Lung microvascular endothelial cell (primary cell): ENCODE measurements at regions not wholly inside any gene's neighbourhood (a gene's known extent, or its start where the extent isn't known, plus 50 kb on each side); places are given as distances from the start of the nearest gene placed in this dataset.

Experiments used
- DNase-seq, 2 donors: peaks; one replicate each; pipeline versions ENCODE4 v3.0.0 to v3.0.0-alpha.2; 2010; ENCODE audit warnings: low read depth in 2 of 2

DNA sequence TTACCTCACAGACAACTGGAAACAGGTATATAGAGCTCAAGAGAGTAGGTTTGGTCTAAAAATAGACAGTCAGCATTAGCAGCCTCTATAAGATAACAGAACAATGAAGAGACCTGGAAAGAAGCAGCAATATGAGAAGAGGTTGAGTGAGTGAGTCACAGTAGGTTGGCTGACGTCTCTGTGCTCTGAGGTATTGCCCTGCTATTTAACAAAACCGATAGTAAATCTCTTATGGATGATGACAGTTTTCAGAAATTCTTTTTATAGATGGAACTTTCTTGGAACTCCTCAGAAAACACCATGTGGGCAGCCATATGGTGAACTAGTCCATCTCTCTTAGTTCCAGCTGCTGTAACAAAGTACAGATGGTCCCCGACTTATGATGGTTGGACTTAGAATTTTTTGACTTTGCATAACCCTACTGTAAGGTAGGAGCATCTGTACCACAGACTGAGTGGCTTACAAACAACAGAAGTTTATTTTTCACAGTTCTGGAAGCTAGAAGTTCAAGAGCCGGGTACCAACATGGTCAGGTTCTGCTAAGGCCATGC is 123.5 kb downstream of the MBD2 start:
- DNase-seq = no peak

DNA sequence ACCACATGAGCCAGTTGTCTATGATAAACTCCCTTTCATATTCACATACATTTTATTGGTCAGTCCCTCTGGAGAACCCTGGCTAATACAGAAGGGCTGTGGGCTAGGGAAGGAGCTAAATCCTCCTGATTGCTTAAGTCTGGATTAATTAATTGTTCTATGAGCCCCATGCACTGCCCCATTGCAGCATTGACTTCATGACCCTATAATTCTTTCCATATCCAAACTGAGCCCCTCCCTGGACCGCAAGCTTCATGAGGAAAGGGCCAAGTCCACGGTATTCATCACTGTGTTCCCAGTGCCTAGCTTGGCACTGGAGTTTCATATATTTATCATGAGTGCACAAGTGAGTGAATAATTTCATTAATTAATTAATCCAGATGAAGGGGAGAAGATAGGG is 124.0 kb downstream of the MBD2 start:
- DNase-seq = no peak

DNA sequence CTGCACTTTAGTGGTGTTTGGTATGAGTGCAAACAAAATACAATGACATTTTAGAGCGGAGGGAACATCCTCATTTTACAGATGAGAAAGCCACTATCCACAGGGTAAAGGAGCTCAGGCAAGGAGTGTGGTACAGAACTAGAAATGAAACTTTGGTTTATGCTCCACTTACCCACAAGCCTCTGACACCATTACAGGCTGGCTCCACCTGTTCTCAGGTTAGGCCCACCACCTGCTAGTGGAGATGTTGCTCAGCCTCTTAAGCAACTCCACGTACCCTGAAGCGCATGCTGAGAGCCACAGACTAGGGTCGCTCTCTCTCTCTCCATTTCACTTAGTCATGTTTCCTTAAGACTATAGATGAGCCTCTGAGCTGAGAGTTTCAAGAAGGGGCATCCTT is 130.0 kb downstream of the MBD2 start:
- no peak for DNase-seq

GRCh38 chr18:54090856-54091255 is 133.6 kb downstream of the MBD2 start:
- no peak for DNase-seq

DNA sequence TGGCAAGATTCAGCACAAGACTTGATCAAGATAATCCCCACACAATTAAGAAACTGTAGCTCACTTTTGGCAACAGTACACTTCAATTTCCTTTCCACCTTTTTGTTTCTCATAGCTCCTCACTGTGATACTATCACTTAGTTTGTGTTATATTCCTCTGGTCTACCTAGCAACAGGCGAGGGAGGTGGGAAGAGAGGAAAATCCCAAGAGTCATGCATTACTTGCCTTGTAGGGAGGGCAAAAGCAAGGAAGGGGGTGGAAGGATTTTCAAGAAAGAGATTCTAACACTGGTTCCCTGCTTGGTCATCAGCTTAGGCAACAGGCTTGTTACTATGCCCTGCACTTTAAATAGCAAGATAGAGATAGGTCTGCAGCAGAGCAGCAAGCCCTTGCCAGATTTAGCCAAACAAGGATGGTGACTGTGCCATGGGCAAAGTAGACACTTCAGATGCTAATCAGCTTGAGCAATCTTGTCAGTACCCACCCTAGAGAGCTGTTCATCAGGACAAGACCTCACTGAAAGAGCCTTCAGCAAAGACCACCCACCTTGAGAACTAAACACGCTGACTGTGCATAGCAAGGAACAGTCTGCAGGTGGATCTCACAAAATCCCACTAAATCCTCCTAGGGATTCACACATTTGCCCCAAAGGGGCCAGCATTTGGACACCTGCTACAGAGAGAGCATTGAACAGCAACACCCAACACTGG is 134.6 kb downstream of the MBD2 start:
- no peak for DNase-seq

DNA sequence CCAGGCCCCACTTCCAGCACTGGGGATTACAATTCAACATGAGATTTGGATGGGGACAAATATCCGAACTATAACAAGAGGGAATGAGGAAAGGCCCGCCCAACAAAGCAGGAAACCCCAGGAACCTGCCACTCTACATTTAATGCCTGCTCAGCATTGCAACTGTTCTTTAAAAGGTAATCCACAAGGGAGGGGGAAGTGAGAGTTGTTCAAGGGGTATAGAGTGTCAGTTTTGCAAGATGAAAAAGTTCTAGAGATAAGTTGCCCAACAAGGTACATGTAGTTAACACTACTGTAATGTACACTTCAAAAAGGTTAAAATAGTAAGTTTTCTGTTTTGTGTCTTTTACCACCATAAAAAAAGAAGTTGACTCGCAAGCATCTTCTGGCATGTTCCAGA is 137.6 kb downstream of the MBD2 start:
- no peak for DNase-seq

DNA sequence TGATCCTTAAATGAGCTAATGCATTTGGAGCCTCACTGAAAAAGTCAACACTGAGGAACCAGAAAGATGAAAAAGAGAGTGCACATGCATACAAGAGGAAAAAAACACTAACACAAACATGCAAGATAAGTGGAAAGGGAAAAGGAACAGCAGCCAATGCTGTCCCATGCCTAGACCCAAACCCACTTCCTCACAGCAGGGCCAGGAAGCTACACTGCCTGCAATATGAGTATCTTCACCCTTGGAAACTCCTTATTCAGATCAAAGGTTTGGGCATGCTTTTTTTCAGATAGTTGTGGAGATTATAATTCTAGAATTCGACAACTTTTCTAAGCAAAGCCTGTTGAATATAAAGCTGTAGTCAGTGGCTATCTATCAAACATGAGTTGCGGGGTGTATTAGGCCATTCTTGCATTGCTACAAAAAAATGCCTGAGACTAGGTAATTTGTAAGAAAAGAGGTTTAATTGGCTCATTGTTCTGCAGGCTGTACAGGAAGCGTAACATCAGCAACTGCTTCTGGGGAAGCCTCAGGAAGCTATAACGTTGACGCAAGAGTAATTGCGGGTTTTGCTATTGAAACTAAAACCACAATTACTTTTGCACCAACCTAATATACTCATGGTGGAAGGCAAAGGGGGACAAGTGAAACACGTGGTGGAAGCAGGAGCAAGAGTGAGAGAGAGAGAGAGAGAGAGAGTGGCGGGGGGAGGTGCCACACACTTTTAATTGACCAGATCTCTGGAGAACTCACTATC is 138.2 kb downstream of the MBD2 start:
- DNase-seq = peak in 1 of 2 donors; percentile 8

DNA sequence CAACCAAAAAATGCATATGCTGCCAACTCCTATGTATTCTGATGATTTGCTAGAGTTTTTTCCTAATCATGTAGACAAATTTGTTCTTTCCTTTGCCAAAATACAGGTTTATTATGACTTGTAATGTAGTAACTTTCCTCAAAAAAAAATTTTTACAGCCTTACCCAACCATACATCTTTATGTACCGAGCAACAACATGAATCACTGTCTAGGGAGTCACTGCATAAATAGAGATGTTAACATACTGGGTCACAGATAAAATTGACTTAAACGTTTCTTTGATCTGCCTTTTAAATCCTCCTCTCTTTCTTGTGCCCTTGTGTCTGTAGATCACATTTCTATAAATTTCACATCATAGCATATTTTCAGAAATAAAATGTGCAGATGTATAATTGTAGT is 143.6 kb downstream of the MBD2 start:
- DNase-seq = no peak

- no peak for DNase-seq
These were observed 148.3 kb downstream of the MBD2 start for GRCh38 chr18:54076166-54076565.

GRCh38 chr18:54075689-54076088 is 148.8 kb downstream of the MBD2 start:
- DNase-seq = no peak

GRCh38 chr18:54069729-54070128 is 154.7 kb downstream of the MBD2 start:
- no peak for DNase-seq

- DNase-seq = no peak
These were observed 164.0 kb downstream of the MBD2 start for GRCh38 chr18:54060343-54061005.

GRCh38 chr18:54052732-54053429 is 171.6 kb downstream of the MBD2 start:
- DNase-seq = no peak

- DNase-seq = no peak
These were observed 172.2 kb downstream of the MBD2 start for GRCh38 chr18:54052259-54052658.

DNA sequence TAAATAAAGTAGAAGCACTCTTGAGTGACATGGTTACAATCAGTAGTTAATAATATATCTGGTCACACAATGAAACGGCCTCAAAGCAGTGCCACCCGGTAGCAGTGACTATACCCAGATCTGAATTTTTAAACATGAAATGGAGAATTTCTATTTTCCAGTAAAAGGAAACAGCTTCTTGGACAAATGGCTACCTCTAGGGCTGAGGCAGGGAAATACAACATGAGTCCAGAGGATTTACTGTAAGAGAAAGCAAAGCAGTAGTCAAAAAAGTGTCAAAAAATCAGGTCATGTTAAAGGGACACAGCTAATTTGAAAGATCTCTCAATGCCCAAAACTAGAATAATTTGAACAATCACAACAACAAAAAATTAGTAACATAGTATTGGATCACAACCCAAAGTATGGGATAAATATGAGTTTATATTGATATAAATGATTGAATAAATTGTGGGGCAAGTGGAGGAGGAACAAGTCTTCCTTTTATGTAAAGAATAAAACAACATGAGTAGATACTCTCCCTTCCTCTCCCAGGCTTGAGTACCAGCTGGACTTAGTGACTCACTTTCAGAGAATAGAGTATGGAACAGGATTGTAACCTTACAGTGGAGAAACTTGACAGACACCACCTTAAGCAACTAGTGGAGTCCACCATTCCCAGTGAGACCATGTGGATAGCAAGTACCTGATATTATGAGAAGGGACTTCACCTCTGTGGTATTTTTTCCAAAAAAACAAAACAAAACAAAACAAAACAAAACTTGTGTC is 180.8 kb downstream of the MBD2 start:
- peak in 1 of 2 donors; percentile 19 for DNase-seq

DNA sequence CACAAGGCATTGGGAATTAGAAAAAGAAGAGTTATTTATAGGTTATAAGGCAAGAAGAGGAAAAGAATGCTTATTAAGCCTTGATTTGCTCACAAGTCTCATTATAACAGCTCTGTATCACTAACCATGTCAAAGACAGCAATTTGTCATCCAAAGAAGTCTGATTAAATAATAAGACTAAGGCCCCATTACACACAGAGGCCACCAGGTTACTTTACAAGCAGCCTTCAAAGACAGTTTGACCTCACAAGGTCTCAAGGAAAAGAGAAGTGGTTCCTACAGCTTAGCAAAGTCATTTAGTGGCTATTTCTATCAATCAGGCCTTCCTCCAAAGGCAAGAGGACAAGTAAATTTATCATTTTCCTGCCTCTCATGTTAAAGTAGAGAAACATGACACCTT is 188.5 kb downstream of the MBD2 start:
- no peak for DNase-seq

GRCh38 chr18:54033052-54033451 is 191.4 kb downstream of the MBD2 start:
- DNase-seq = no peak

GRCh38 chr18:54032412-54032811 is 192.1 kb downstream of the MBD2 start:
- DNase-seq = no peak

DNA sequence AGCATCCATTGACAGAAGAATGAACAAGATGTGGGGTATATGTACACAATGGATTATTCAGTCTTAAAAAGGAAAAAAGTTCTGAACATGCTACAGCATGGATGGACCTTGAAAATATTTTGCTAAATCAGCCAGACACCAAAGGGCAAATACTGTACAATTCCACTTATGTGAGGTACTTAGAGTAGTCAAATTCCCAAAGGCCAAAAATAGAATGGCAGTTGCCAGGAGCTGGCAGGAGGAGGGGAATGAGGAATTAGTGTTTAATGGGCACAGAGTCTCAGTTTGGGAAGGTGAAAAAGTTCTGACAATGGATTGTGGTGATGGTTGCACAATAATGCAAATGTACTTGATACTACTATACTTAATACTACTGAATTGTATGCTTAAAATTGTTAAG is 193.2 kb downstream of the MBD2 start:
- no peak for DNase-seq

GRCh38 chr18:54030434-54030833 is 194.0 kb downstream of the MBD2 start:
- DNase-seq = peak in 1 of 2 donors; percentile 16

- DNase-seq = peak in 1 of 2 donors; percentile 91
These were observed 201.0 kb downstream of the MBD2 start for GRCh38 chr18:54023471-54023870.
